ENCODE measurements at regions not wholly inside any gene's neighbourhood (a gene's known extent, or its start where the extent isn't known, plus 50 kb on each side); places are given as distances from the start of the nearest gene placed in this dataset.

DNA sequence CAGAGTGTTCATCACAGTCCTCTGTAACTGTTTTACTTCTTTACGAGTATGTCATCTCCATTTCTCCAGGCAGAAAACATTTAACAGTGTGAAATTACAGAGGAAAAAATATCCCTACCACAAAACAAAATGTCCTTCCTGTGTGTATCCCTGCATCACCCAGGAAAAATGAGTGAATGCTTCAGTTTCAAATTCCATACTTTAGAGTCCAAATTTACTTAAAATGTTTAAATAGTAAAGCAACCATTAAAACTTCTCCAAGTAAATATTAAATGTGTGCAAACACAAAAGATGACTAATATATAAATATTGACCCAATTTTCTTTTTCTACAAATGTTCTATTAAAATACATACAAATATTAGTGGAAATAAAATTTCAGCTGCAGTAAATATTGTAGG is 1016.6 kb upstream of the PCDH20 start:
- TF ChIP-seq, protein P1, sequence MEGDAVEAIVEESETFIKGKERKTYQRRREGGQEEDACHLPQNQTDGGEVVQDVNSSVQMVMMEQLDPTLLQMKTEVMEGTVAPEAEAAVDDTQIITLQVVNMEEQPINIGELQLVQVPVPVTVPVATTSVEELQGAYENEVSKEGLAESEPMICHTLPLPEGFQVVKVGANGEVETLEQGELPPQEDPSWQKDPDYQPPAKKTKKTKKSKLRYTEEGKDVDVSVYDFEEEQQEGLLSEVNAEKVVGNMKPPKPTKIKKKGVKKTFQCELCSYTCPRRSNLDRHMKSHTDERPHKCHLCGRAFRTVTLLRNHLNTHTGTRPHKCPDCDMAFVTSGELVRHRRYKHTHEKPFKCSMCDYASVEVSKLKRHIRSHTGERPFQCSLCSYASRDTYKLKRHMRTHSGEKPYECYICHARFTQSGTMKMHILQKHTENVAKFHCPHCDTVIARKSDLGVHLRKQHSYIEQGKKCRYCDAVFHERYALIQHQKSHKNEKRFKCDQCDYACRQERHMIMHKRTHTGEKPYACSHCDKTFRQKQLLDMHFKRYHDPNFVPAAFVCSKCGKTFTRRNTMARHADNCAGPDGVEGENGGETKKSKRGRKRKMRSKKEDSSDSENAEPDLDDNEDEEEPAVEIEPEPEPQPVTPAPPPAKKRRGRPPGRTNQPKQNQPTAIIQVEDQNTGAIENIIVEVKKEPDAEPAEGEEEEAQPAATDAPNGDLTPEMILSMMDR (IDR thresholded peaks at IDR 0.05) = no peak
- Mint-ChIP-seq H3K27me3 (ENCODE audit: low read depth, poor library complexity) (peaks cover 3% of the 10 kb centered on the region), H3K36me3 (ENCODE audit: low read depth) (no peaks in the 10 kb centered on the region), H3K27ac (no peak overlapping the region), H3K9me3 (no peaks in the 10 kb centered on the region), H3K4me1 (no peaks in the 10 kb centered on the region), H3K4me3 (no peak overlapping the region)
- no peak for DNase-seq

- Mint-ChIP-seq H3K4me1 (no peaks in the 10 kb centered on the region), H3K4me3 (no peak overlapping the region), H3K36me3 (ENCODE audit: low read depth) (no peaks in the 10 kb centered on the region), H3K27ac (no peak overlapping the region), H3K27me3 (ENCODE audit: low read depth, poor library complexity) (peaks cover 3% of the 10 kb centered on the region), H3K9me3 (no peaks in the 10 kb centered on the region)
- DNase-seq = no peak
- TF ChIP-seq, protein P1 (IDR thresholded peaks at IDR 0.05) = no peak
Measured at GRCh38 chr13:62431852-62432251, 1016.2 kb upstream of the PCDH20 start.

DNA sequence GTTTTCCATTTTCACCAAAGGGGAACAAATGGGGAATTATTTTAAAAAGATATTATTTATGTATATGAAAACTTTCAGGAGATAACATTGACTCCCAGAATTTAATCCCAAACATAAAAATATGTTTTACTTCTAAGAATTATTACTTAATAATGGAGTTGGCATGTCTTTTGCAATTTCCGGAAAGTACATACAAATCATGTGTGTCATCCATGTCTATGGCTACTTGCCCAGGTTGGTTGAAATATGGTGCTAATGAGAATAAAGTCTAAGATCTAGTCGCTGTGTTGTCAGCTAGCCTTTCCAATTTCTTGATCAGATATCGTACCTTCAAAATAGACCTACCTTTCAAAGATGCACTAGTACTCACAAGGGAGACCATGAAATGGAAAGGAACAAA is 1003.2 kb upstream of the PCDH20 start:
- TF ChIP-seq, protein P1 (IDR thresholded peaks at IDR 0.05) = no peak
- Mint-ChIP-seq H3K4me1 (no peaks in the 10 kb centered on the region), H3K27me3 (ENCODE audit: low read depth, poor library complexity) (no peaks in the 10 kb centered on the region), H3K27ac (no peak overlapping the region), H3K4me3 (no peak overlapping the region), H3K9me3 (no peaks in the 10 kb centered on the region), H3K36me3 (ENCODE audit: low read depth) (no peaks in the 10 kb centered on the region)
- no peak for DNase-seq

DNA sequence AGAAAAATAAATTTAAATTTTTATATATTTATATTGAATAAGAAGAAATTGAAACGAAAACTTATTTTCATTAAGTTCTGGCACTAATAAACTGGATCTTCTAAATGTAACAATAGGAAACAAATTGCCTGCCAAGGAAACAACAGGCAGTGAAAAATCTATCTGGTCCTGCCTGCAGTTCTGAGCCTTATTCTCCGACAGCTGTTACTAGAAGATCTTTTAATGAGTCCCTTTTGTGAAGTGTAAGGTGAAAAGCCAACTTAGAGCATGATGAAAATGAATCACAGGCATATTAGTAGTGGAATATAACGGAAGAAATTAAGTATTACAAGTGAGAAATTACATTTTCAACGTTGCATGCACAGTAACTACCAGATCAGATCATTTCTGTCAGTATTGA is 1002.7 kb upstream of the PCDH20 start:
- Mint-ChIP-seq H3K4me3 (no peak overlapping the region), H3K27ac (no peak overlapping the region), H3K9me3 (no peaks in the 10 kb centered on the region), H3K27me3 (ENCODE audit: low read depth, poor library complexity) (no peaks in the 10 kb centered on the region), H3K36me3 (ENCODE audit: low read depth) (no peaks in the 10 kb centered on the region), H3K4me1 (no peaks in the 10 kb centered on the region)
- TF ChIP-seq, protein P1 (IDR thresholded peaks at IDR 0.05) = no peak
- DNase-seq = no peak

- no peak for DNase-seq
- Mint-ChIP-seq H3K27ac (no peak overlapping the region), H3K4me3 (no peak overlapping the region), H3K27me3 (ENCODE audit: low read depth, poor library complexity) (no peaks in the 10 kb centered on the region), H3K9me3 (no peaks in the 10 kb centered on the region), H3K4me1 (no peaks in the 10 kb centered on the region), H3K36me3 (ENCODE audit: low read depth) (no peaks in the 10 kb centered on the region)
- TF ChIP-seq, protein P1 (IDR thresholded peaks at IDR 0.05) = no peak
Measured at GRCh38 chr13:62407871-62408270, 992.2 kb upstream of the PCDH20 start.

- no peak for DNase-seq
- peaks cover 8% of the 10 kb centered on the region for H3K27me3 Mint-ChIP-seq (ENCODE audit: low read depth, poor library complexity)
- TF ChIP-seq, protein P1 (IDR thresholded peaks at IDR 0.05) = no peak
- H3K9me3 Mint-ChIP-seq = no peaks in the 10 kb centered on the region
- H3K27ac Mint-ChIP-seq = no peak overlapping the region
- no peak overlapping the region for H3K4me3 Mint-ChIP-seq
- H3K36me3 Mint-ChIP-seq (ENCODE audit: low read depth) = no peaks in the 10 kb centered on the region
- H3K4me1 Mint-ChIP-seq = no peaks in the 10 kb centered on the region
Measured at GRCh38 chr13:62388515-62388914, 972.9 kb upstream of the PCDH20 start.
